ENCODE measurements at regions not wholly inside any gene's neighbourhood (a gene's known extent, or its start where the extent isn't known, plus 50 kb on each side); places are given as distances from the start of the nearest gene placed in this dataset.
A peak's percentile ranks its signal among the peaks of the same experiment; 100 is the strongest.

DNA sequence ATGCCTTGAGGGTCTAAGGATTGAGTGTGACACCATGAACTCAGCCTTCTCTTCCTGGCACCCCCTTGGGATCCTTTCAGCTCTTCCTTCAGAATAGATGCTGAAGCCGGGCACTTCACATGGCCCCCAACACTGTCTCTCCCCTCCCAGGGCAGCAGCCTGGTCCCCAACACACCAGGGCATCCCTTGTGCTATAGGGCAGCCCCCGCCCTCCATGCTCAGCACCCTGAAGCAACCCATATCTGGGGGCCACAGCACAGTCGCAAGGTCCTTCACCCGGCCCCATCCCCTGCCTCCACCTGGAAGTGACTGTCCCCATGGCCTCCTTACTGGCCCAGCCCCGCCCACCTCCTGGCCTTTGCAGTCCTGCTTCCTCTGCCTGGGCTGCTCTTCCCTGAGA is 143.1 kb downstream of the C16orf95 start:
- no peak overlapping the region for H3K4ac ChIP-seq (ENCODE audit: low read depth in 1 of 2, low read length in 2 of 2)
- no peak overlapping the region for H3K4me3 ChIP-seq (ENCODE audit: insufficient read depth in 1 of 2, low read depth in 1 of 2, low read length in 2 of 2)
- H3K23ac ChIP-seq (ENCODE audit: low read length in 2 of 2) = peak overlapping the region in 1 of 2 experiments; percentile 27
- H3K36me3 ChIP-seq (ENCODE audit: control insufficient read depth in 1 of 2, insufficient read depth in 2 of 2, low read depth in 1 of 2, low read length in 2 of 2) = no peaks in the 10 kb centered on the region
- H2BK5ac ChIP-seq (ENCODE audit: low read depth, low read length, poor library complexity, severe bottlenecking) = no peak overlapping the region
- DNase-seq = no peak
- H2BK12ac ChIP-seq (ENCODE audit: low read length in 2 of 2) = peak overlapping the region in 1 of 2 experiments; percentile 91
- H2AFZ ChIP-seq (ENCODE audit: low read depth, low read length) = no peak overlapping the region
- no peak overlapping the region for H2AK5ac ChIP-seq (ENCODE audit: low read length, severe bottlenecking)
- H3K4me1 ChIP-seq (ENCODE audit: control insufficient read depth, insufficient read depth, low read depth, low read length) = peaks cover 17% of the 10 kb centered on the region
- H3K79me1 ChIP-seq (replicated peaks; ENCODE audit: low read length, poor library complexity, severe bottlenecking) = no peaks in the 10 kb centered on the region
- no peaks in the 10 kb centered on the region for H3K9me3 ChIP-seq (ENCODE audit: control insufficient read depth, low read length)
- peak overlapping the region; percentile 83 for H2BK15ac ChIP-seq (ENCODE audit: low read depth, poor library complexity, severe bottlenecking)
- no peak overlapping the region for H3K4me2 ChIP-seq (ENCODE audit: low read length, poor library complexity, severe bottlenecking)
- WGBS = 85% methylated on average over 5 of the region's 5 CpGs
- H2BK120ac ChIP-seq (ENCODE audit: low read depth, low read length) = no peak overlapping the region
- peaks cover 0 to 19% of the 10 kb centered on the region in 2 experiments for H3K27me3 ChIP-seq (ENCODE audit: control insufficient read depth in 1 of 2, insufficient read depth in 1 of 2, low read length in 2 of 2)
- no peak overlapping the region for H3K27ac ChIP-seq (ENCODE audit: low read length, poor library complexity, severe bottlenecking)
- peak overlapping the region in 1 of 2 experiments; percentile 61 for H3K14ac ChIP-seq (ENCODE audit: low read length in 2 of 2)
- no peak overlapping the region for H4K8ac ChIP-seq (ENCODE audit: low read length)
- peak overlapping the region; percentile 77 for H4K91ac ChIP-seq (ENCODE audit: low read length)
- H3K18ac ChIP-seq (ENCODE audit: low read depth in 1 of 2, low read length in 2 of 2) = peak overlapping the region in 1 of 2 experiments; percentile 64
- no peak overlapping the region for H3K9ac ChIP-seq (ENCODE audit: low read length)

- no peak overlapping the region for H2BK5ac ChIP-seq (ENCODE audit: low read depth, low read length, poor library complexity, severe bottlenecking)
- H2BK120ac ChIP-seq (ENCODE audit: low read depth, low read length) = no peak overlapping the region
- no peak overlapping the region for H3K4ac ChIP-seq (ENCODE audit: low read depth in 1 of 2, low read length in 2 of 2)
- peak overlapping the region in 1 of 2 experiments; percentile 82 for H2BK12ac ChIP-seq (ENCODE audit: low read length in 2 of 2)
- no peak overlapping the region for H2AK5ac ChIP-seq (ENCODE audit: low read length, severe bottlenecking)
- no peaks in the 10 kb centered on the region for H3K9me3 ChIP-seq (ENCODE audit: control insufficient read depth, low read length)
- peak overlapping the region; percentile 17 for H2BK15ac ChIP-seq (ENCODE audit: low read depth, poor library complexity, severe bottlenecking)
- DNase-seq = no peak
- WGBS = 91% methylated on average over 7 of the region's 7 CpGs
- no peak overlapping the region for H2AFZ ChIP-seq (ENCODE audit: low read depth, low read length)
- H3K4me1 ChIP-seq (ENCODE audit: control insufficient read depth, insufficient read depth, low read depth, low read length) = peaks cover 28% of the 10 kb centered on the region
- H4K91ac ChIP-seq (ENCODE audit: low read length) = peak overlapping the region; percentile 66
- H3K79me1 ChIP-seq (replicated peaks; ENCODE audit: low read length, poor library complexity, severe bottlenecking) = no peaks in the 10 kb centered on the region
- no peak overlapping the region for H3K9ac ChIP-seq (ENCODE audit: low read length)
- H3K14ac ChIP-seq (ENCODE audit: low read length in 2 of 2) = no peak overlapping the region
- peak overlapping the region; percentile 12 for H4K8ac ChIP-seq (ENCODE audit: low read length)
- no peak overlapping the region for H3K4me2 ChIP-seq (ENCODE audit: low read length, poor library complexity, severe bottlenecking)
- no peak overlapping the region for H3K23ac ChIP-seq (ENCODE audit: low read length in 2 of 2)
- H3K27ac ChIP-seq (ENCODE audit: low read length, poor library complexity, severe bottlenecking) = no peak overlapping the region
- H3K27me3 ChIP-seq (ENCODE audit: control insufficient read depth in 1 of 2, insufficient read depth in 1 of 2, low read length in 2 of 2) = peaks cover 0 to 14% of the 10 kb centered on the region in 2 experiments
- H3K4me3 ChIP-seq (ENCODE audit: insufficient read depth in 1 of 2, low read depth in 1 of 2, low read length in 2 of 2) = no peak overlapping the region
- H3K18ac ChIP-seq (ENCODE audit: low read depth in 1 of 2, low read length in 2 of 2) = peak overlapping the region in 1 of 2 experiments; percentile 11
- no peaks in the 10 kb centered on the region for H3K36me3 ChIP-seq (ENCODE audit: control insufficient read depth in 1 of 2, insufficient read depth in 2 of 2, low read depth in 1 of 2, low read length in 2 of 2)
Observed at GRCh38 chr16:87176735-87177134, 140.5 kb downstream of the C16orf95 start.

DNA sequence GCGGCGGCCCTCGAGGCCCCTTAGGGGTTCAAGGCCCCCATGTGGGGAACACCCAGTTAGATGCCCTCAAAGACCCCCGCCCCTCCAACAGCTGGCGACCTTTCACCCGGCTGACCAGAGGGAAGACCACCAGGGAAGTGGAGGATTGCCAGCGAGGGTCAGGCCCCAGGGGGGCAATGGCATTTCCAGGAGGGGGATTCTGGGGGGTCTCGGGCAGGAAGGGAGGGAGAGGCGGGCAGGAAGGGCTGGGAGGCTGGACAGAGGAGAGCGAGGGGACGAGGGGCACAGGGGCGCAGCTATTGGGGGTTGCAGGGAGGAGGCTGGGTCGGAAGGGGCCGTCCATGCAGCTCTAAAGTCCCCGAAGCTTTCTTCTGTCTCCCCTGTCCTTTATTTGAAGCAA is 139.5 kb downstream of the C16orf95 start:
- no peak for DNase-seq
- peak overlapping the region; percentile 63 for H3K9ac ChIP-seq (ENCODE audit: low read length)
- H4K8ac ChIP-seq (ENCODE audit: low read length) = peak overlapping the region; percentile 64
- H2AFZ ChIP-seq (ENCODE audit: low read depth, low read length) = no peak overlapping the region
- H2AK5ac ChIP-seq (ENCODE audit: low read length, severe bottlenecking) = no peak overlapping the region
- peaks cover 0 to 14% of the 10 kb centered on the region in 2 experiments for H3K27me3 ChIP-seq (ENCODE audit: control insufficient read depth in 1 of 2, insufficient read depth in 1 of 2, low read length in 2 of 2)
- H3K9me3 ChIP-seq (ENCODE audit: control insufficient read depth, low read length) = no peaks in the 10 kb centered on the region
- no peak overlapping the region for H2BK5ac ChIP-seq (ENCODE audit: low read depth, low read length, poor library complexity, severe bottlenecking)
- H3K4me3 ChIP-seq (ENCODE audit: insufficient read depth in 1 of 2, low read depth in 1 of 2, low read length in 2 of 2) = peak overlapping the region in 1 of 2 experiments; percentile 60
- H3K36me3 ChIP-seq (ENCODE audit: control insufficient read depth in 1 of 2, insufficient read depth in 2 of 2, low read depth in 1 of 2, low read length in 2 of 2) = no peaks in the 10 kb centered on the region
- peak overlapping the region; percentile 12 to 46 for H2BK12ac ChIP-seq (ENCODE audit: low read length in 2 of 2)
- 55% methylated on average over 14 of the region's 15 CpGs for WGBS
- peak overlapping the region; percentile 84 for H4K91ac ChIP-seq (ENCODE audit: low read length)
- no peak overlapping the region for H3K4me2 ChIP-seq (ENCODE audit: low read length, poor library complexity, severe bottlenecking)
- peak overlapping the region; percentile 64 for H2BK120ac ChIP-seq (ENCODE audit: low read depth, low read length)
- H3K4ac ChIP-seq (ENCODE audit: low read depth in 1 of 2, low read length in 2 of 2) = peak overlapping the region in 1 of 2 experiments; percentile 63
- peak overlapping the region; percentile 71 to 78 for H3K18ac ChIP-seq (ENCODE audit: low read depth in 1 of 2, low read length in 2 of 2)
- no peak overlapping the region for H3K27ac ChIP-seq (ENCODE audit: low read length, poor library complexity, severe bottlenecking)
- H3K14ac ChIP-seq (ENCODE audit: low read length in 2 of 2) = no peak overlapping the region
- peaks cover 28% of the 10 kb centered on the region for H3K4me1 ChIP-seq (ENCODE audit: control insufficient read depth, insufficient read depth, low read depth, low read length)
- H2BK15ac ChIP-seq (ENCODE audit: low read depth, poor library complexity, severe bottlenecking) = peak overlapping the region; percentile 60
- no peak overlapping the region for H3K23ac ChIP-seq (ENCODE audit: low read length in 2 of 2)
- H3K79me1 ChIP-seq (replicated peaks; ENCODE audit: low read length, poor library complexity, severe bottlenecking) = no peaks in the 10 kb centered on the region

DNA sequence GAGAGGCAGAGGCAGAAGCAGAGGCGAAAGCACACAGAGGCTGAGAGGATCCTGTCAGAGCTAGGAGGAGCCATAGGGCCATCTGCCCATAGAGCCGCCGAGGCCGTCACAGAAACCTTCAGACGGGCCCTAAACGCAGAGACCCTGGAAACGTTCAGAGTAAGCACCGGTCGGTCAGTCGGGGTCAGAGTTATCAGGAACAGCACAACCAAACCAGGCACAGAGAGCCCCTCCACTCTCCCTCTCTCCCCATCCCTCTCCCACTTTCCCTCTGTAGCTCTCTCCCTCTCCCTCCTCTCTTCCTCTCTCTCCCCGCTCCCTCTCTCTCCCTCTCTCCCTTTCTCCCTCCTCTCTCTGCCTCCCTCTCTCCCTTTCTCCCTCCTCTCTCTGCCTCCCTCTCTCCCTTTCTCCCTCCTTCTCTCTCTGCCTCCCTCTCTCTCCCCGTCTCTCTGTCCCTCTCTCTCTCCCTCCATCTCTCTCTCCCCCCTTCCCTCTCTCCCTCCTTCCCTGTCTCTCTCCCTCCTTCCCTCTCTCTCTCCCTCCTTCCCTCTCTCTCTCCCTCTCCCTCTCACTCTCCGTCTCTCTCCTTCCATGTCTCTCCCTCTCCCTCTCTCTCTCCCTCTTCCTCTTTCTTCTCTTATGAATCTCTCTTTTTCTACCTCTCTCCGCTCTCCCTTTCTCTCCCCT is 138.9 kb downstream of the C16orf95 start:
- Histone ChIP-seq H3K18ac (ENCODE audit: low read depth in 1 of 2, low read length in 2 of 2) (peak overlapping the region; percentile 71 to 78), H3K4me2 (ENCODE audit: low read length, poor library complexity, severe bottlenecking) (no peak overlapping the region), H2BK120ac (ENCODE audit: low read depth, low read length) (peak overlapping the region; percentile 58), H3K36me3 (ENCODE audit: control insufficient read depth in 1 of 2, insufficient read depth in 2 of 2, low read depth in 1 of 2, low read length in 2 of 2) (no peaks in the 10 kb centered on the region), H2BK15ac (ENCODE audit: low read depth, poor library complexity, severe bottlenecking) (peak overlapping the region; percentile 18), H3K9ac (ENCODE audit: low read length) (peak overlapping the region; percentile 63), H2AFZ (ENCODE audit: low read depth, low read length) (peak overlapping the region; percentile 19), H3K9me3 (ENCODE audit: control insufficient read depth, low read length) (no peaks in the 10 kb centered on the region), H3K14ac (ENCODE audit: low read length in 2 of 2) (peak overlapping the region in 1 of 2 experiments; percentile 26), H3K4me3 (ENCODE audit: insufficient read depth in 1 of 2, low read depth in 1 of 2, low read length in 2 of 2) (peak overlapping the region in 1 of 2 experiments; percentile 60), H2BK5ac (ENCODE audit: low read depth, low read length, poor library complexity, severe bottlenecking) (no peak overlapping the region), H3K4ac (ENCODE audit: low read depth in 1 of 2, low read length in 2 of 2) (peak overlapping the region in 1 of 2 experiments; percentile 63), H2AK5ac (ENCODE audit: low read length, severe bottlenecking) (no peak overlapping the region), H3K79me1 (replicated peaks; ENCODE audit: low read length, poor library complexity, severe bottlenecking) (no peaks in the 10 kb centered on the region), H3K23ac (ENCODE audit: low read length in 2 of 2) (no peak overlapping the region), H2BK12ac (ENCODE audit: low read length in 2 of 2) (peak overlapping the region in 1 of 2 experiments; percentile 59), H4K8ac (ENCODE audit: low read length) (peak overlapping the region; percentile 89), H3K27ac (ENCODE audit: low read length, poor library complexity, severe bottlenecking) (no peak overlapping the region), H4K91ac (ENCODE audit: low read length) (peak overlapping the region; percentile 81), H3K4me1 (ENCODE audit: control insufficient read depth, insufficient read depth, low read depth, low read length) (peaks cover 28% of the 10 kb centered on the region), H3K27me3 (ENCODE audit: control insufficient read depth in 1 of 2, insufficient read depth in 1 of 2, low read length in 2 of 2) (peaks cover 0 to 14% of the 10 kb centered on the region in 2 experiments)
- DNase-seq = peak; percentile 60
- 6% methylated on average over 14 of the region's 14 CpGs for WGBS

Data from mesenchymal stem cell (in vitro differentiated cells and primary cell).